Transverse colon (tissue), 4 donors: ENCODE measurements at regions not wholly inside any gene's neighbourhood (a gene's known extent, or its start where the extent isn't known, plus 50 kb on each side); places are given as distances from the start of the nearest gene placed in this dataset.

Experiments
- CTCF ChIP-seq, 5 experiments: fragments of 200-600 bp in 3 of 5; fragments of 450-650 bp in 2 of 5; sonication (generic) in 3 of 5; IDR thresholded peaks; 1 replicate in 2 of 5; 2 replicates in 3 of 5; pipeline ENCODE4 v1.5.1; 2016 to 2017; ENCODE audit warnings: antibody characterized with exemption in 5 of 5, inconsistent platforms in 3 of 5, mild to moderate bottlenecking in 2 of 5, moderate library complexity in 1 of 5
- EP300 ChIP-seq: sonication (generic); formaldehyde crosslinking; IDR thresholded peaks from one replicate; pipeline ENCODE4 v1.6.1; 2017; ENCODE audit warnings: antibody characterized with exemption, low read depth
- POLR2A ChIP-seq: fragments of 450-650 bp; IDR thresholded peaks from one replicate; pipeline ENCODE4 v1.6.1; 2016; ENCODE audit warnings: antibody characterized with exemption, mild to moderate bottlenecking, moderate library complexity
- POLR2AphosphoS5 ChIP-seq, 3 donors: sonication (generic); formaldehyde crosslinking; IDR thresholded peaks; one replicate each; pipeline ENCODE4 v1.6.1; 2016; ENCODE audit warnings: antibody characterized with exemption in 3 of 3

- TF ChIP-seq CTCF (IDR thresholded peaks at IDR 0.05), result no peak
- no peak for TF ChIP-seq EP300
- TF ChIP-seq POLR2A, result no peak
- TF ChIP-seq POLR2AphosphoS5 (IDR thresholded peaks at IDR 0.05), result no peak
These were observed 346.0 kb downstream of the CYRIA start for GRCh38 chr2:16319551-16320121.
